CD14-positive monocyte (primary cell): ENCODE measurements at regions not wholly inside any gene's neighbourhood (a gene's known extent, or its start where the extent isn't known, plus 50 kb on each side); places are given as distances from the start of the nearest gene placed in this dataset.

Source experiments
- DNase-seq, 3 donors: peaks; one replicate each; pipeline ENCODE4 v3.0.0-alpha.2; 2011 to 2022
- H2AFZ ChIP-seq: 2 replicates; pipeline ENCODE4 v1.6.0; 2012; ENCODE audit warnings: mild to moderate bottlenecking, low read depth, low read length, inconsistent platforms; ENCODE audit not compliant: insufficient read depth, poor library complexity, severe bottlenecking
- H3K27ac ChIP-seq, 2 donors: 1 replicate in 1 of 2; 2 replicates in 1 of 2; pipeline ENCODE4 v1.5.1; 2012 to 2013; ENCODE audit warnings: low read length in 2 of 2, control low read depth in 1 of 2, inconsistent platforms in 1 of 2, low read depth in 1 of 2, mild to moderate bottlenecking in 1 of 2
- H3K27me3 ChIP-seq, 2 donors: one replicate each; pipeline versions ENCODE4 v1.6.0 to v1.6.1; 2011 to 2013; ENCODE audit warnings: low read length in 2 of 2; ENCODE audit not compliant: control insufficient read depth in 2 of 2, insufficient read depth in 2 of 2
- H3K36me3 ChIP-seq, 2 donors: replicated peaks in 1 of 2; 1 replicate in 1 of 2; 2 replicates in 1 of 2; pipeline versions ENCODE4 v1.5.1 to v1.6.1; 2012 to 2013; ENCODE audit warnings: low read length in 2 of 2, control low read depth in 1 of 2, inconsistent platforms in 1 of 2, mild to moderate bottlenecking in 1 of 2; ENCODE audit not compliant: insufficient read depth in 2 of 2, control insufficient read depth in 1 of 2
- H3K4me1 ChIP-seq, 2 donors: 1 replicate in 1 of 2; 2 replicates in 1 of 2; pipeline versions ENCODE4 v1.5.1 to v1.6.1; 2012 to 2013; ENCODE audit warnings: low read length in 2 of 2, control low read depth in 1 of 2, inconsistent platforms in 1 of 2, mild to moderate bottlenecking in 1 of 2, moderate library complexity in 1 of 2; ENCODE audit not compliant: insufficient read depth in 2 of 2, control insufficient read depth in 1 of 2
- H3K4me2 ChIP-seq: replicated peaks from 2 replicates; pipeline ENCODE3; 2012; ENCODE audit warnings: low read length, moderate library complexity, mild to moderate bottlenecking; ENCODE audit not compliant: poor library complexity, severe bottlenecking; ENCODE audit errors: extremely low read depth
- H3K4me3 ChIP-seq, 3 experiments: fragments of 200-600 bp in 1 of 3; sonication (generic) in 1 of 3; replicated peaks in 1 of 3; 1 replicate in 2 of 3; 2 replicates in 1 of 3; pipeline ENCODE4 v1.5.1; 2011 to 2013; ENCODE audit warnings: low read length in 3 of 3, mild to moderate bottlenecking in 3 of 3, control low read depth in 2 of 3, low read depth in 2 of 3, inconsistent platforms in 1 of 3, moderate library complexity in 1 of 3
- H3K79me2 ChIP-seq: 2 replicates; pipeline ENCODE4 v1.6.0; 2012; ENCODE audit warnings: mild to moderate bottlenecking, control low read depth, inconsistent platforms, low read length, moderate library complexity; ENCODE audit not compliant: insufficient read depth
- H3K9ac ChIP-seq: 2 replicates; pipeline ENCODE4 v1.6.0; 2017; ENCODE audit warnings: low read length, mild to moderate bottlenecking; ENCODE audit not compliant: insufficient read depth, poor library complexity, severe bottlenecking
- H3K9me3 ChIP-seq, 2 donors: replicated peaks in 1 of 2; 1 replicate in 1 of 2; 2 replicates in 1 of 2; pipeline versions ENCODE4 v1.5.1 to v1.6.1; 2012 to 2013; ENCODE audit warnings: low read length in 2 of 2, control low read depth in 1 of 2; ENCODE audit not compliant: control insufficient read depth in 1 of 2, insufficient read depth in 1 of 2
- H4K20me1 ChIP-seq: 2 replicates; pipeline ENCODE4 v1.6.0; 2012; ENCODE audit warnings: mild to moderate bottlenecking, low read length, control low read depth, moderate library complexity; ENCODE audit not compliant: insufficient read depth
- H3K27ac Mint-ChIP-seq, 7 donors: one replicate each; pipeline ENCODE4 v1.8.0; 2020; ENCODE audit warnings: mild to moderate bottlenecking in 7 of 7, mixed read lengths in 7 of 7, moderate library complexity in 6 of 7, inconsistent platforms in 2 of 7
- H3K27me3 Mint-ChIP-seq, 3 donors: one replicate each; pipeline ENCODE4 v1.8.0; 2021 to 2022; ENCODE audit warnings: low read depth in 3 of 3, mild to moderate bottlenecking in 3 of 3, mixed read lengths in 3 of 3, moderate library complexity in 3 of 3, inconsistent platforms in 1 of 3
- H3K36me3 Mint-ChIP-seq, 2 donors: one replicate each; pipeline ENCODE4 v1.8.0; 2020; ENCODE audit warnings: mixed read lengths in 2 of 2, inconsistent platforms in 1 of 2, mild to moderate bottlenecking in 1 of 2
- H3K4me1 Mint-ChIP-seq: one replicate; pipeline ENCODE4 v1.8.0; 2020; ENCODE audit warnings: mild to moderate bottlenecking, mixed read lengths
- H3K4me3 Mint-ChIP-seq, 2 donors: one replicate each; pipeline ENCODE4 v1.8.0; 2020; ENCODE audit warnings: mild to moderate bottlenecking in 2 of 2, mixed read lengths in 2 of 2, moderate library complexity in 1 of 2
- H3K9me3 Mint-ChIP-seq, 7 donors: one replicate each; pipeline ENCODE4 v1.8.0; 2020 to 2022; ENCODE audit warnings: mixed read lengths in 7 of 7, mild to moderate bottlenecking in 6 of 7, moderate library complexity in 6 of 7, inconsistent platforms in 2 of 7
- CTCF ChIP-seq: fragments of 200-600 bp; IDR thresholded peaks from one replicate; pipeline ENCODE4 v1.8.0; 2022; ENCODE audit warnings: antibody characterized with exemption, mild to moderate bottlenecking
- WGBS: methylation state at CpG from one replicate; pipeline ENCODE4 v1.1.5; 2013; ENCODE audit warnings: missing lambda C conversion rate; ENCODE audit not compliant: insufficient coverage; 5-methylcytosine and 5-hydroxymethylcytosine counted together
- intact Hi-C, 2 donors: fragments of 100-400 bp; cut with micrococcal nuclease; formaldehyde crosslinking; loops; one replicate each; pipeline versions ENCODE4 v1.15.0 to v1.15.1; 2023

- Histone ChIP-seq H3K27ac (no peak overlapping the region), H3K9me3 (no peaks in the 10 kb centered on the region), H4K20me1 (no peaks in the 10 kb centered on the region), H3K79me2 (no peaks in the 10 kb centered on the region), H3K9ac (no peak overlapping the region), H3K4me1 (no peaks in the 10 kb centered on the region), H3K27me3 (no peaks in the 10 kb centered on the region), H2AFZ (no peak overlapping the region), H3K4me3 (no peak overlapping the region), H3K4me2 (no peak overlapping the region), H3K36me3 (no peaks in the 10 kb centered on the region)
- no peak for TF ChIP-seq CTCF
- no CpG with 5 or more reads among the region's 3 CpGs for WGBS
- no peaks in the 10 kb centered on the region for H3K27me3 Mint-ChIP-seq
- H3K4me3 Mint-ChIP-seq: no peak overlapping the region
- H3K4me1 Mint-ChIP-seq: no peaks in the 10 kb centered on the region
- peaks cover 0 to 2% (median 0%) of the 10 kb centered on the region in 7 donors for H3K9me3 Mint-ChIP-seq
- no peak for DNase-seq
- no peak overlapping the region for H3K27ac Mint-ChIP-seq
- intact Hi-C loops: no loop called here
- no peaks in the 10 kb centered on the region for H3K36me3 Mint-ChIP-seq
These were observed 471.7 kb upstream of the KLHL1 start for GRCh38 chr13:70579941-70580340.

GRCh38 chr13:70571221-70571620 lies 463.0 kb upstream of the KLHL1 start:
- Histone ChIP-seq H3K9me3 (no peaks in the 10 kb centered on the region), H3K9ac (no peak overlapping the region), H3K4me2 (no peak overlapping the region), H3K27me3 (no peaks in the 10 kb centered on the region), H2AFZ (no peak overlapping the region), H3K4me1 (no peaks in the 10 kb centered on the region), H3K4me3 (no peak overlapping the region), H4K20me1 (no peaks in the 10 kb centered on the region), H3K36me3 (no peaks in the 10 kb centered on the region), H3K27ac (no peak overlapping the region), H3K79me2 (no peaks in the 10 kb centered on the region)
- no peak for DNase-seq
- Mint-ChIP-seq H3K9me3 (no peaks in the 10 kb centered on the region), H3K4me1 (no peaks in the 10 kb centered on the region), H3K27ac (no peak overlapping the region), H3K27me3 (no peaks in the 10 kb centered on the region), H3K4me3 (no peak overlapping the region), H3K36me3 (no peaks in the 10 kb centered on the region)
- intact Hi-C loops: no loop called here
- no CpG with 5 or more reads among the region's 3 CpGs for WGBS
- no peak for TF ChIP-seq CTCF
